ENCODE measurements at regions not wholly inside any gene's neighbourhood (a gene's known extent, or its start where the extent isn't known, plus 50 kb on each side); places are given as distances from the start of the nearest gene placed in this dataset.

- DNase-seq (ENCODE audit: low read depth): no peak
- TF ChIP-seq CTCF (IDR thresholded peaks at IDR 0.05; ENCODE audit: insufficient read depth, low read depth, low read length, missing control alignments): no peak
- H3K4me3 ChIP-seq (ENCODE audit: low read length): no peak overlapping the region
Observed at GRCh38 chr14:85241022-85241855, 288.7 kb upstream of the FLRT2 start.

GRCh38 chr14:85242666-85243065, 287.3 kb upstream of the FLRT2 start:
- no peak for TF ChIP-seq CTCF (IDR thresholded peaks at IDR 0.05; ENCODE audit: insufficient read depth, low read depth, low read length, missing control alignments)
- no peak for DNase-seq (ENCODE audit: low read depth)
- H3K4me3 ChIP-seq (ENCODE audit: low read length): no peak overlapping the region

- TF ChIP-seq CTCF (IDR thresholded peaks at IDR 0.05; ENCODE audit: insufficient read depth, low read depth, low read length, missing control alignments): no peak
- no peak for DNase-seq (ENCODE audit: low read depth)
Observed at GRCh38 chr14:85243321-85243720, 286.6 kb upstream of the FLRT2 start.

GRCh38 chr14:85247071-85247470, 282.9 kb upstream of the FLRT2 start:
- no peak for DNase-seq (ENCODE audit: low read depth)
- no peak overlapping the region for H3K4me3 ChIP-seq (ENCODE audit: low read length)
- no peak for TF ChIP-seq CTCF (IDR thresholded peaks at IDR 0.05; ENCODE audit: insufficient read depth, low read depth, low read length, missing control alignments)

More at GRCh38 chr14:85243321-85243720, 286.6 kb upstream of the FLRT2 start:
- no peak overlapping the region for H3K4me3 ChIP-seq (ENCODE audit: low read length)

GRCh38 chr14:85248881-85249635, 280.9 kb upstream of the FLRT2 start:
- no peak for TF ChIP-seq CTCF (IDR thresholded peaks at IDR 0.05; ENCODE audit: insufficient read depth, low read depth, low read length, missing control alignments)
- H3K4me3 ChIP-seq (ENCODE audit: low read length): no peak overlapping the region
- DNase-seq (ENCODE audit: low read depth): peak; percentile 76

GRCh38 chr14:85250414-85251189, 279.3 kb upstream of the FLRT2 start:
- TF ChIP-seq CTCF (IDR thresholded peaks at IDR 0.05; ENCODE audit: insufficient read depth, low read depth, low read length, missing control alignments): no peak
- no peak for DNase-seq (ENCODE audit: low read depth)
- no peak overlapping the region for H3K4me3 ChIP-seq (ENCODE audit: low read length)
